WI38 (cell line): ENCODE measurements at regions not wholly inside any gene's neighbourhood (a gene's known extent, or its start where the extent isn't known, plus 50 kb on each side); places are given as distances from the start of the nearest gene placed in this dataset.

Experiments used
- H3K4me3 ChIP-seq: 2 replicates; pipeline ENCODE4 v1.5.1; 2011; ENCODE audit warnings: low read depth, mild to moderate bottlenecking, control low read depth, low read length
- CTCF ChIP-seq: IDR thresholded peaks from 2 replicates; pipeline ENCODE4 v1.5.1; 2012; ENCODE audit warnings: low read depth, mild to moderate bottlenecking, control low read depth, low read length

DNA sequence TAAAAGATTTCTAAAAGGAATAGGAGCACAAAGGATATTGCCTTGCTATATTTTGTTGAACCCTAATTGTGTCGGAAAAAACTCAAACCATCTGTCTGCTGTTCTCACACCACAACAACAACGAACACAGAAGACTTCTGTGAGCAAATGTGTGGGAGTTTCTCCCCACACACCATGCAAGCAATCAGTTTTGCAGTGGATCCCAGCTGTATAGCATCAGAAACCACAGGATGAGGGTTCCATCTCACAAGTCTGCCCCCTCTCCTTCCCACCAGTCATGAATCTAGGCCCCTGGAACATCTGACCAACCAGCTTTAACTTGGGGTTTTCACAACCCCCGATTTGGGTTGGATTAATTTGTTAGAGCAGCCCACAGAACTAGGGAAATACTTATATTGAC lies 91.3 kb upstream of the SLC4A7 start:
- no peak overlapping the region for H3K4me3 ChIP-seq
- no peak for TF ChIP-seq CTCF

DNA sequence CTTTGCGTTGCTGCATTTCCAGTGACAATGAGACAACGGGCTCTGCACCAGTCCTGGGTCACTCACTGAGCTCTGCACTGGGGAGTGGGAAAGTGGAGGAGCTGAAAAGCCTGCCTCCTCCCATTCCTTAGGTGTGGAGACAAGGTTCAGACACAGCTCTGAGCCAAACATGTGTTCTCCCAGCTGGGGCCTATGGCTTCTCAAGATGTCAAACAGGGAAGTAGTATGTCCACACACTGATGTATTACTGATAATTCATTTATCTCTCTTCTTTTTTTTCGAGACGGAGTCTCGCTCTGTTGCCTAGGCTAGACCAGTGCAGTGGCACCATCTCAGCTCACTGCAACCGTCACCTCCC lies 90.2 kb upstream of the SLC4A7 start:
- no peak overlapping the region for H3K4me3 ChIP-seq
- TF ChIP-seq CTCF: no peak

GRCh38 chr3:27573780-27574437 lies 89.7 kb upstream of the SLC4A7 start:
- no peak overlapping the region for H3K4me3 ChIP-seq
- no peak for TF ChIP-seq CTCF

DNA sequence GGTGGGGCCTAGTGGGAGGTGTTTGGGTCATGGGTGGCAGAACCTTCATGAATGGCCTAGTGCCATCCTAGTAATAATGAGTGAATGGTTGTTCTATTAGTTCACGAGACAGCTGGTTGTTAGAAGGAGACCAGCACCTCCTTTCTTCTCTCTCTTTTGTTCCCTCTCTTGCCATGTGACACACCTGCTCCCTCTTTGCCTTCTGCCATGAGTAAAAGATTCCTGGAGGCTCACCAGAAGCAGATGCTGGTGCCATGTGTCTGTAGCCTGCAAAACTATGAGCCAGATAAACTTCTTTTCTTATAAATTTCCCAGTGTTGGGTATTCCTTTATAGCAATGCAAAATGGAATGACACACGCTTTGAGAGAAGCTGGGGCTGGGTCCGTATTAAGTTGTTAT lies 89.0 kb upstream of the SLC4A7 start:
- H3K4me3 ChIP-seq: no peak overlapping the region
- TF ChIP-seq CTCF: no peak

DNA sequence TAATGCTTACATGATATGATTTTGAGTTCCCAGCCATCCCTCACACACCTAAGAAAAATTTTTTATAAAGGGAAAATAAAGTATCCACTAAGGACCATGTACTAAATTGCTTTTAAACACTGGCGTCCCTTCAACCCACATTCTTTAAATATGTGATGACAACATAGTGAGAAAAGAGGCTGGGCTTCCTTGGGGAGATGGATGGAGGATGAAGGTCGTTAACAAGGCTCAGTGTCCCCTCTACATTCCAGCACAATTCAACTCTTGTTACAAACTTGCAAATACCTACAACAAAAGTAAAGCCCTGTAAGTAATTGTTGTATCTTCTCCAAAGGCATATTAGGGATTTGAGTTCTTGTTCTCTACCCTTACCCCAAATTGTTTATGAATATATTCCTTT lies 87.2 kb upstream of the SLC4A7 start:
- no peak for TF ChIP-seq CTCF

DNA sequence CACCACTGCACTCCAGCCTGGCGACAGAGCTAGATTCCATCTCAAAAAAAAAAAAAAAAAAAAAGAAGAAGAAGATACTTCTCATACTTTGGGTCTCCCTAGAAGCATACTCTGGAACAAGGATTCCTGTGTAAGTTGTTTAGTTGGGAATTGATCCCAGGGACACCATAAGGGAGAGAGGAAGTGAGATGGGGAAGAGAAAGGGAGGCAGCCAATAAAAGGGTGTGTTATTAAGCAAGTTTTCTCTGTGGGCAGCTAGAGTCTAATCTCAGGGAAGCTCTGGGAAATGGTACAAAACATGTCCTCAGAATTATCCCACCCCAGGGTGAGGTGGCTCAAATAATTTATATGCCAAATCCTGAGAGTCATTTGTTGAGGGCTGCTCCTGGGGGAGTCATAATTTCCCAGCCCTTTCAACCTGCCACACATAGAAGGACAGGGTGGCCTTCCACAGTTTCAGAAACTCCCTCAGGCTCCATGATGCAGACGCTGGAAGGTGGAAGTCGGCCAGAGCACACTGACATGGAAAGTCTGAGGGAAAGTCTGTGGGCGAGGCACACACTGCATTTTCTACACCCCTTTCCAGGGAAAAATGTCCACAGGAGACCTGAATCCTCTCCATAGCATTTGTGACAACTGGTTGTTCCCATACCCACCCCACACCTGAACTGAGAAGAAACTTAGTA lies 86.4 kb upstream of the SLC4A7 start:
- no peak overlapping the region for H3K4me3 ChIP-seq
- TF ChIP-seq CTCF: no peak

More for the DNA sequence above, 87.2 kb upstream of the SLC4A7 start:
- no peak overlapping the region for H3K4me3 ChIP-seq

- no peak overlapping the region for H3K4me3 ChIP-seq
- TF ChIP-seq CTCF: no peak
Measured at GRCh38 chr3:27568393-27568792, 84.2 kb upstream of the SLC4A7 start.
